H1 (cell line): ENCODE measurements at regions not wholly inside any gene's neighbourhood (a gene's known extent, or its start where the extent isn't known, plus 50 kb on each side); places are given as distances from the start of the nearest gene placed in this dataset.
A peak's percentile ranks its signal among the peaks of the same experiment; 100 is the strongest.

ENCODE experiments used
- CTCF ChIA-PET: fragments of 300-600 bp; sonication (Branson Sonifier 250); formaldehyde crosslinking; loops from one replicate; lab custom pipeline; 2021; ENCODE audit not compliant: partially characterized antibody; lab: Charles Lee
- POLR2A ChIA-PET: fragments of 300-600 bp; sonication (Branson Sonifier 250); formaldehyde crosslinking; loops from one replicate; lab custom pipeline; 2021; ENCODE audit warnings: inconsistent platforms; ENCODE audit not compliant: partially characterized antibody; lab: Charles Lee
- DNase-seq, 2 experiments: peaks; one replicate each; pipeline versions ENCODE4 v3.0.0 to v3.0.0-alpha.2; 2010 to 2022; ENCODE audit warnings: low spot score in 2 of 2, low read depth in 1 of 2, mixed read lengths in 1 of 2
- FAIRE-seq: peaks from 2 replicates; lab custom pipeline; 2011; peaks lifted over from hg19 to GRCh38; lab: Jason Lieb, UNC
- H2AFZ ChIP-seq: 2 replicates; pipeline ENCODE4 v1.8.1; 2012; ENCODE audit warnings: low read length, inconsistent platforms
- H2AK5ac ChIP-seq: 2 replicates; pipeline ENCODE4 v1.6.1; 2013; ENCODE audit warnings: low read depth, low read length
- H2BK120ac ChIP-seq: replicated peaks from 2 replicates; pipeline ENCODE3; 2013; ENCODE audit warnings: low read depth, low read length, inconsistent platforms
- H2BK12ac ChIP-seq: 2 replicates; pipeline ENCODE4 v1.6.1; 2013; ENCODE audit warnings: low read depth, low read length
- H2BK15ac ChIP-seq: 2 replicates; pipeline ENCODE4 v1.6.1; 2013; ENCODE audit warnings: low read length
- H2BK20ac ChIP-seq: 2 replicates; pipeline ENCODE4 v1.6.1; 2013; ENCODE audit warnings: low read length
- H2BK5ac ChIP-seq: 2 replicates; pipeline ENCODE4 v1.6.1; 2013; ENCODE audit warnings: low read depth, low read length
- H3K14ac ChIP-seq: 2 replicates; pipeline ENCODE4 v1.6.1; 2013; ENCODE audit warnings: inconsistent platforms; ENCODE audit not compliant: insufficient read length
- H3K18ac ChIP-seq: 2 replicates; pipeline ENCODE4 v1.6.1; 2013; ENCODE audit warnings: low read length; ENCODE audit errors: extremely low read depth
- H3K23ac ChIP-seq: 2 replicates; pipeline ENCODE4 v1.6.1; 2013; ENCODE audit warnings: inconsistent platforms; ENCODE audit not compliant: insufficient read length
- H3K23me2 ChIP-seq: 2 replicates; pipeline ENCODE4 v1.6.1; 2013; ENCODE audit warnings: low read depth, low read length
- H3K27ac ChIP-seq: 2 replicates; pipeline ENCODE4 v1.6.1; 2011; ENCODE audit warnings: low read depth, low read length, inconsistent platforms
- H3K27me3 ChIP-seq, 4 experiments: replicated peaks in 1 of 4; 1 replicate in 1 of 4; 2 replicates in 3 of 4; pipeline versions ENCODE4 v1.6.1 to v1.8.1; 2011 to 2013; ENCODE audit warnings: low read length in 3 of 4, mild to moderate bottlenecking in 3 of 4, inconsistent platforms in 2 of 4, mixed read lengths in 2 of 4, moderate library complexity in 1 of 4; ENCODE audit not compliant: control insufficient read depth in 3 of 4, insufficient read depth in 3 of 4; ENCODE audit errors: extremely low read depth in 1 of 4
- H3K36me3 ChIP-seq, 4 experiments: 2 replicates each; pipeline versions ENCODE4 v1.6.1 to v1.8.1; 2011 to 2013; ENCODE audit warnings: mild to moderate bottlenecking in 4 of 4, low read length in 3 of 4, moderate library complexity in 2 of 4, control low read depth in 1 of 4, inconsistent platforms in 1 of 4; ENCODE audit not compliant: insufficient read depth in 4 of 4, control insufficient read depth in 2 of 4
- H3K4ac ChIP-seq: replicated peaks from 2 replicates; pipeline ENCODE3; 2013; ENCODE audit warnings: low read length, low read depth, mixed read lengths, inconsistent platforms; ENCODE audit not compliant: insufficient read length
- H3K4me1 ChIP-seq, 4 experiments: replicated peaks in 1 of 4; 1 replicate in 1 of 4; 2 replicates in 3 of 4; pipeline versions ENCODE4 v1.6.1 to v1.8.1; 2011 to 2013; ENCODE audit warnings: low read length in 3 of 4, inconsistent platforms in 2 of 4, mixed read lengths in 1 of 4; ENCODE audit not compliant: insufficient read depth in 4 of 4, control insufficient read depth in 3 of 4
- H3K4me2 ChIP-seq, 2 experiments: 2 replicates each; pipeline versions ENCODE4 v1.6.1 to v1.8.1; 2011 to 2013; ENCODE audit warnings: low read depth in 2 of 2, low read length in 2 of 2, control low read depth in 1 of 2, inconsistent platforms in 1 of 2, mild to moderate bottlenecking in 1 of 2; ENCODE audit not compliant: insufficient read depth in 1 of 2
- H3K4me3 ChIP-seq, 4 experiments: fragments of 200-600, 300-600 bp in 1 of 4; sonication (generic), shearing (Covaris generic), sonication (Bioruptor Twin) in 1 of 4; 2 replicates each; pipeline versions ENCODE4 v1.5.1 to v1.8.1; 2011 to 2016; ENCODE audit warnings: low read length in 4 of 4, low read depth in 3 of 4, control low read depth in 2 of 4, inconsistent platforms in 2 of 4, mild to moderate bottlenecking in 2 of 4, mixed read lengths in 1 of 4, moderate library complexity in 1 of 4; ENCODE audit not compliant: insufficient read depth in 2 of 4; ENCODE audit errors: extremely low read depth in 1 of 4
- H3K56ac ChIP-seq: replicated peaks from 2 replicates; pipeline ENCODE3; 2013; ENCODE audit warnings: low read depth, mild to moderate bottlenecking, mixed read lengths, low read length, inconsistent platforms; ENCODE audit not compliant: insufficient read length
- H3K79me1 ChIP-seq: 2 replicates; pipeline ENCODE4 v1.6.1; 2013; ENCODE audit warnings: low read depth, low read length, control low read depth
- H3K79me2 ChIP-seq, 2 experiments: 2 replicates each; pipeline versions ENCODE4 v1.6.1 to v1.8.1; 2012 to 2013; ENCODE audit warnings: low read length in 2 of 2, mild to moderate bottlenecking in 2 of 2, inconsistent platforms in 1 of 2; ENCODE audit not compliant: insufficient read depth in 2 of 2, control insufficient read depth in 1 of 2
- H3K9ac ChIP-seq, 4 experiments: replicated peaks in 1 of 4; 1 replicate in 1 of 4; 2 replicates in 3 of 4; pipeline versions ENCODE4 v1.6.1 to v1.8.1; 2011 to 2013; ENCODE audit warnings: low read depth in 3 of 4, low read length in 3 of 4, control low read depth in 2 of 4, mild to moderate bottlenecking in 2 of 4, moderate library complexity in 2 of 4, inconsistent platforms in 1 of 4; ENCODE audit errors: extremely low read depth in 1 of 4
- H3K9me3 ChIP-seq, 2 experiments: 2 replicates each; pipeline versions ENCODE4 v1.6.1 to v1.8.1; 2012 to 2013; ENCODE audit warnings: mild to moderate bottlenecking in 2 of 2, moderate library complexity in 2 of 2, control low read depth in 1 of 2, inconsistent platforms in 1 of 2, low read depth in 1 of 2, low read length in 1 of 2, mixed read lengths in 1 of 2; ENCODE audit not compliant: insufficient read depth in 2 of 2
- H4K20me1 ChIP-seq, 2 experiments: replicated peaks in 1 of 2; 2 replicates each; pipeline versions ENCODE3 to v1.8.1; 2011 to 2013; ENCODE audit warnings: inconsistent platforms in 2 of 2, low read length in 2 of 2, mild to moderate bottlenecking in 1 of 2; ENCODE audit not compliant: insufficient read depth in 2 of 2, control insufficient read depth in 1 of 2
- H4K5ac ChIP-seq: 2 replicates; pipeline ENCODE4 v1.6.1; 2013; ENCODE audit warnings: low read length, low read depth, mixed read lengths, inconsistent platforms; ENCODE audit not compliant: insufficient read length
- H4K8ac ChIP-seq: 2 replicates; pipeline ENCODE4 v1.8.0; 2013; ENCODE audit warnings: mild to moderate bottlenecking, moderate library complexity, low read length, inconsistent platforms; ENCODE audit not compliant: insufficient read depth; ENCODE audit errors: extremely low read depth
- H4K91ac ChIP-seq: replicated peaks from 2 replicates; pipeline ENCODE3; 2013; ENCODE audit warnings: low read length, mixed read lengths, inconsistent platforms; ENCODE audit not compliant: insufficient read length
- POLR2AphosphoS5 ChIP-seq: IDR thresholded peaks from 2 replicates; pipeline ENCODE4 v1.6.1; 2011; ENCODE audit warnings: low read depth, low read length
- WGBS, 2 experiments: shearing (Covaris generic) in 1 of 2; methylation state at CpG; one replicate each; pipeline versions ENCODE4 v1.1.6 to v1.1.7; 2013 to 2015; ENCODE audit warnings: low lambda C conversion rate in 2 of 2, mixed read lengths in 2 of 2, inconsistent platforms in 1 of 2, low coverage in 1 of 2, missing lambda C conversion rate in 1 of 2; ENCODE audit not compliant: insufficient replicate concordance in 2 of 2, insufficient coverage in 1 of 2, insufficient read length in 1 of 2; ENCODE audit errors: extremely low coverage in 1 of 2, missing lambda C conversion rate in 1 of 2; 5-methylcytosine and 5-hydroxymethylcytosine counted together
- TF ChIP-seq, protein P1 (sequence below), 3 experiments: IDR thresholded peaks; 1 replicate in 2 of 3; 2 replicates in 1 of 3; pipeline versions ENCODE4 v1.5.1 to v1.6.1; 2011; ENCODE audit warnings: low read length in 3 of 3, mild to moderate bottlenecking in 3 of 3, inconsistent platforms in 2 of 3, low read depth in 1 of 3, moderate library complexity in 1 of 3; ENCODE audit not compliant: insufficient read depth in 1 of 3; ENCODE audit errors: control extremely low read depth in 1 of 3

DNA sequence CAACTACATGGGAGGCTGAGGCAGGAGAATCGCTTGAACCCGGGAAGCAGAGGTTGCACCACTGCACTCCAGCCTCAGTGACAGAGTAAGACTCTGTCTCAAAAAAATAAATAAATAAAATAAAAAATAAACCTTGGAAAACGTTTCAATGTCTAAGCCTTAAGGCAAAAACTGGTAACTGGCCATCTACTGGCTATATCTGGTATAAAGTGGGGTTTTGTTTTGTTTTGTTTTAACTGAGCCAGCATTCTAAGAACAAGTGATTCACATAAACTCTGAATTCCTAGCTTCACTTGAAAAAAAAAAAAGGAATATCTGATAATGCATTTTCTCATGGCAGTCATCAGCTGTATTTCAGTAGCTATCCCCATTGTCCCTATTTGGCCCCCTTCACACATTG lies 126.1 kb upstream of the EFNA5 start:
- Histone ChIP-seq H2BK12ac (no peak overlapping the region), H2BK5ac (no peak overlapping the region)
- CTCF ChIA-PET = interaction anchor here (0.5 to 2.4 kb wide), 11 partner anchors 9 to 681 kb away, joined by 3 to 8 read pairs (median 3); no protein-coding TSS in a partner anchor

More for the DNA sequence above, 126.1 kb upstream of the EFNA5 start:
- Histone ChIP-seq H4K8ac (no peak overlapping the region), H4K5ac (no peak overlapping the region), H3K23ac (no peak overlapping the region), H3K9me3 (no peaks in the 10 kb centered on the region), H3K4me2 (no peak overlapping the region), H3K79me2 (no peaks in the 10 kb centered on the region), H4K91ac (no peak overlapping the region), H3K79me1 (no peaks in the 10 kb centered on the region), H3K14ac (no peak overlapping the region), H2AK5ac (no peak overlapping the region), H3K4me3 (no peak overlapping the region), H2BK20ac (no peak overlapping the region), H3K27me3 (no peaks in the 10 kb centered on the region; a peak in 1 of 7 replicates), H3K36me3 (no peaks in the 10 kb centered on the region), H3K27ac (no peak overlapping the region), H3K4ac (no peak overlapping the region), H3K4me1 (peaks cover 0 to 4% (median 0%) of the 10 kb centered on the region in 4 experiments; a peak in 1 of 7 replicates), H2BK120ac (no peak overlapping the region), H3K18ac (no peak overlapping the region), H3K9ac (no peak overlapping the region), H3K23me2 (no peaks in the 10 kb centered on the region), H2AFZ (no peak overlapping the region), H4K20me1 (no peaks in the 10 kb centered on the region), H3K56ac (no peak overlapping the region), H2BK15ac (no peak overlapping the region)
- no peak for DNase-seq
- no peak for FAIRE-seq
- TF ChIP-seq POLR2AphosphoS5 = no peak
- TF ChIP-seq, protein P1, sequence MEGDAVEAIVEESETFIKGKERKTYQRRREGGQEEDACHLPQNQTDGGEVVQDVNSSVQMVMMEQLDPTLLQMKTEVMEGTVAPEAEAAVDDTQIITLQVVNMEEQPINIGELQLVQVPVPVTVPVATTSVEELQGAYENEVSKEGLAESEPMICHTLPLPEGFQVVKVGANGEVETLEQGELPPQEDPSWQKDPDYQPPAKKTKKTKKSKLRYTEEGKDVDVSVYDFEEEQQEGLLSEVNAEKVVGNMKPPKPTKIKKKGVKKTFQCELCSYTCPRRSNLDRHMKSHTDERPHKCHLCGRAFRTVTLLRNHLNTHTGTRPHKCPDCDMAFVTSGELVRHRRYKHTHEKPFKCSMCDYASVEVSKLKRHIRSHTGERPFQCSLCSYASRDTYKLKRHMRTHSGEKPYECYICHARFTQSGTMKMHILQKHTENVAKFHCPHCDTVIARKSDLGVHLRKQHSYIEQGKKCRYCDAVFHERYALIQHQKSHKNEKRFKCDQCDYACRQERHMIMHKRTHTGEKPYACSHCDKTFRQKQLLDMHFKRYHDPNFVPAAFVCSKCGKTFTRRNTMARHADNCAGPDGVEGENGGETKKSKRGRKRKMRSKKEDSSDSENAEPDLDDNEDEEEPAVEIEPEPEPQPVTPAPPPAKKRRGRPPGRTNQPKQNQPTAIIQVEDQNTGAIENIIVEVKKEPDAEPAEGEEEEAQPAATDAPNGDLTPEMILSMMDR (IDR thresholded peaks at IDR 0.05; ENCODE audit: control extremely low read depth in 1 of 3, insufficient read depth in 1 of 3, low read depth in 1 of 3, low read length in 3 of 3) = peak in 1 of 3 experiments; percentile 15; a peak in 1 of 4 replicates
- 90% methylated on average over 3 of the region's 3 CpGs; no CpG with 5 or more reads in 1 of the 2 experiments for WGBS, 2 experiments
- POLR2A ChIA-PET = no interaction called here
